Spleen (tissue), 7 donors: ENCODE measurements at regions not wholly inside any gene's neighbourhood (a gene's known extent, or its start where the extent isn't known, plus 50 kb on each side); places are given as distances from the start of the nearest gene placed in this dataset.

Experiments
- POLR2A ChIP-seq, 3 donors: fragments of 450-650 bp; IDR thresholded peaks; one replicate each; pipeline ENCODE4 v1.5.1; 2017; ENCODE audit warnings: antibody characterized with exemption in 3 of 3, mild to moderate bottlenecking in 1 of 3
- POLR2AphosphoS5 ChIP-seq, 3 donors: sonication (generic); formaldehyde crosslinking; IDR thresholded peaks; one replicate each; pipeline ENCODE4 v1.5.1; 2017; ENCODE audit warnings: antibody characterized with exemption in 3 of 3
- TF ChIP-seq, protein P1 (sequence below), 11 experiments: fragments of 200-600 bp in 7 of 11; fragments of 450-650 bp in 4 of 11; sonication (generic) in 4 of 11; IDR thresholded peaks in 8 of 11; conservative IDR thresholded peaks in 3 of 11; 1 replicate in 7 of 11; 2 replicates in 4 of 11; pipeline versions ENCODE4 v1.4.0 to v1.8.0; 2016 to 2021; ENCODE audit warnings: antibody characterized with exemption in 11 of 11, inconsistent platforms in 4 of 11, mild to moderate bottlenecking in 1 of 11
- donor health status: DM: no; HTN: no; CAD: no; lungs with moderate emphysema.
- donor health status: DM: no; HTN: no; CAD: no.
- donor health status: DM: no; HTN: no; CAD: no.

DNA sequence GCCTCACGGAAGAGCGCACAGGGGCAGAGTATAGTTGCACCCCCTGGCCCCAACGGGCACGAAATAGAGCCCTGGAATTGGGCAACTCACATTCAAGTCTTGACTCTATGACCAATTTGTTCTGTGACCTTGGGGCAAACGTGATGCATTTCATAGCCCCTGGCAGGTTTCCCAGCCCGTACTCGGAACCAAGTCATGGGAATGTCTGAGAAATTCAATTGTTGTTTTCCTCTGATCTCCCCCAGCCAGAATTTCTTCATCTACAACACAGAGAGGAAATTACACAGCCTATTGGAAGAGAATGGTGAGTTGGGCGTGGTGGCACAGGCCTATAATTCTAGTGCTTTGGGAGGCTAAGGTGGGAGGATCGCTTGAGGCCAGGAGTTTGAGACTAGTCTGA, 322.3 kb upstream of the SULF2 start:
- TF ChIP-seq, protein P1, sequence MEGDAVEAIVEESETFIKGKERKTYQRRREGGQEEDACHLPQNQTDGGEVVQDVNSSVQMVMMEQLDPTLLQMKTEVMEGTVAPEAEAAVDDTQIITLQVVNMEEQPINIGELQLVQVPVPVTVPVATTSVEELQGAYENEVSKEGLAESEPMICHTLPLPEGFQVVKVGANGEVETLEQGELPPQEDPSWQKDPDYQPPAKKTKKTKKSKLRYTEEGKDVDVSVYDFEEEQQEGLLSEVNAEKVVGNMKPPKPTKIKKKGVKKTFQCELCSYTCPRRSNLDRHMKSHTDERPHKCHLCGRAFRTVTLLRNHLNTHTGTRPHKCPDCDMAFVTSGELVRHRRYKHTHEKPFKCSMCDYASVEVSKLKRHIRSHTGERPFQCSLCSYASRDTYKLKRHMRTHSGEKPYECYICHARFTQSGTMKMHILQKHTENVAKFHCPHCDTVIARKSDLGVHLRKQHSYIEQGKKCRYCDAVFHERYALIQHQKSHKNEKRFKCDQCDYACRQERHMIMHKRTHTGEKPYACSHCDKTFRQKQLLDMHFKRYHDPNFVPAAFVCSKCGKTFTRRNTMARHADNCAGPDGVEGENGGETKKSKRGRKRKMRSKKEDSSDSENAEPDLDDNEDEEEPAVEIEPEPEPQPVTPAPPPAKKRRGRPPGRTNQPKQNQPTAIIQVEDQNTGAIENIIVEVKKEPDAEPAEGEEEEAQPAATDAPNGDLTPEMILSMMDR (IDR thresholded peaks at IDR 0.05 in 8 of 11, conservative IDR thresholded peaks at IDR 0.05 in 3 of 11), result no peak
- TF ChIP-seq POLR2AphosphoS5 (IDR thresholded peaks at IDR 0.05) (no peak), POLR2A (IDR thresholded peaks at IDR 0.05) (no peak)
